ENCODE measurements at regions not wholly inside any gene's neighbourhood (a gene's known extent, or its start where the extent isn't known, plus 50 kb on each side); places are given as distances from the start of the nearest gene placed in this dataset.
"Not testable (repeated sequence)": the region's sequence is repeated elsewhere in the genome, so short reads cannot be mapped to it uniquely, and the experiment has no call there.

- DNase-seq (ENCODE audit: low read depth, low spot score); FAIRE-seq; dilution Hi-C loops (cut with MboI; ENCODE audit: extremely low pct_ligation_motif_present, low sequenced_read_pairs): not testable (repeated sequence)
These were observed 1468.0 kb downstream of the KHDRBS2 start for GRCh38 chr6:60818072-60818471.

GRCh38 chr6:60814784-60815183 is 1471.2 kb downstream of the KHDRBS2 start:
- H3K79me2 ChIP-seq (ENCODE audit: control insufficient read depth, insufficient read depth, low read length); H3K36me3 ChIP-seq (ENCODE audit: control insufficient read depth in 2 of 2, extremely low read depth in 1 of 2, insufficient read depth in 2 of 2, low read length in 2 of 2); FAIRE-seq; H3K4me3 ChIP-seq (ENCODE audit: control insufficient read depth in 2 of 3, extremely low read depth in 1 of 3, insufficient read depth in 2 of 3, low read depth in 1 of 3, low read length in 3 of 3); H3K9me1 ChIP-seq (ENCODE audit: control insufficient read depth, extremely low read depth, insufficient read depth, low read length); H3K9me3 ChIP-seq (ENCODE audit: control insufficient read depth, low read depth, low read length); H3K27ac ChIP-seq (ENCODE audit: control insufficient read depth, insufficient read depth, low read length); H4K20me1 ChIP-seq (ENCODE audit: control insufficient read depth, extremely low read depth, insufficient read depth, low read length); H3K9ac ChIP-seq (ENCODE audit: control insufficient read depth, extremely low read depth, insufficient read depth, low read length); H3K4me2 ChIP-seq (ENCODE audit: control insufficient read depth, extremely low read depth, insufficient read depth, low read depth, low read length); DNase-seq (ENCODE audit: low read depth, low spot score); H2AFZ ChIP-seq (ENCODE audit: control insufficient read depth, low read length); dilution Hi-C loops (cut with MboI; ENCODE audit: extremely low pct_ligation_motif_present, low sequenced_read_pairs); H3K27me3 ChIP-seq (ENCODE audit: control insufficient read depth, extremely low read depth, insufficient read depth, low read length); H3K4me1 ChIP-seq (ENCODE audit: control insufficient read depth, extremely low read depth, insufficient read depth, low read length): not testable (repeated sequence)

More at GRCh38 chr6:60818072-60818471, 1468.0 kb downstream of the KHDRBS2 start:
- H3K27me3 ChIP-seq (ENCODE audit: control insufficient read depth, extremely low read depth, insufficient read depth, low read length); H3K4me2 ChIP-seq (ENCODE audit: control insufficient read depth, extremely low read depth, insufficient read depth, low read depth, low read length); H3K4me3 ChIP-seq (ENCODE audit: control insufficient read depth in 2 of 3, extremely low read depth in 1 of 3, insufficient read depth in 2 of 3, low read depth in 1 of 3, low read length in 3 of 3); H3K9ac ChIP-seq (ENCODE audit: control insufficient read depth, extremely low read depth, insufficient read depth, low read length); H3K9me3 ChIP-seq (ENCODE audit: control insufficient read depth, low read depth, low read length); H4K20me1 ChIP-seq (ENCODE audit: control insufficient read depth, extremely low read depth, insufficient read depth, low read length); H3K4me1 ChIP-seq (ENCODE audit: control insufficient read depth, extremely low read depth, insufficient read depth, low read length); H2AFZ ChIP-seq (ENCODE audit: control insufficient read depth, low read length); H3K27ac ChIP-seq (ENCODE audit: control insufficient read depth, insufficient read depth, low read length); H3K9me1 ChIP-seq (ENCODE audit: control insufficient read depth, extremely low read depth, insufficient read depth, low read length); H3K36me3 ChIP-seq (ENCODE audit: control insufficient read depth in 2 of 2, extremely low read depth in 1 of 2, insufficient read depth in 2 of 2, low read length in 2 of 2); H3K79me2 ChIP-seq (ENCODE audit: control insufficient read depth, insufficient read depth, low read length): not testable (repeated sequence)

- dilution Hi-C loops (cut with MboI; ENCODE audit: extremely low pct_ligation_motif_present, low sequenced_read_pairs); H3K27ac ChIP-seq (ENCODE audit: control insufficient read depth, insufficient read depth, low read length); DNase-seq (ENCODE audit: low read depth, low spot score); H3K36me3 ChIP-seq (ENCODE audit: control insufficient read depth in 2 of 2, extremely low read depth in 1 of 2, insufficient read depth in 2 of 2, low read length in 2 of 2); H3K4me3 ChIP-seq (ENCODE audit: control insufficient read depth in 2 of 3, extremely low read depth in 1 of 3, insufficient read depth in 2 of 3, low read depth in 1 of 3, low read length in 3 of 3); H3K9me3 ChIP-seq (ENCODE audit: control insufficient read depth, low read depth, low read length); H3K9me1 ChIP-seq (ENCODE audit: control insufficient read depth, extremely low read depth, insufficient read depth, low read length); H3K9ac ChIP-seq (ENCODE audit: control insufficient read depth, extremely low read depth, insufficient read depth, low read length); H3K4me2 ChIP-seq (ENCODE audit: control insufficient read depth, extremely low read depth, insufficient read depth, low read depth, low read length); H3K4me1 ChIP-seq (ENCODE audit: control insufficient read depth, extremely low read depth, insufficient read depth, low read length); H4K20me1 ChIP-seq (ENCODE audit: control insufficient read depth, extremely low read depth, insufficient read depth, low read length); H3K79me2 ChIP-seq (ENCODE audit: control insufficient read depth, insufficient read depth, low read length); H2AFZ ChIP-seq (ENCODE audit: control insufficient read depth, low read length); H3K27me3 ChIP-seq (ENCODE audit: control insufficient read depth, extremely low read depth, insufficient read depth, low read length); FAIRE-seq: not testable (repeated sequence)
These were observed 1472.0 kb downstream of the KHDRBS2 start for GRCh38 chr6:60813897-60814596.

GRCh38 chr6:60810216-60810615 is 1475.8 kb downstream of the KHDRBS2 start:
- H3K9me3 ChIP-seq (ENCODE audit: control insufficient read depth, low read depth, low read length); H3K79me2 ChIP-seq (ENCODE audit: control insufficient read depth, insufficient read depth, low read length); H3K9me1 ChIP-seq (ENCODE audit: control insufficient read depth, extremely low read depth, insufficient read depth, low read length); H3K4me3 ChIP-seq (ENCODE audit: control insufficient read depth in 2 of 3, extremely low read depth in 1 of 3, insufficient read depth in 2 of 3, low read depth in 1 of 3, low read length in 3 of 3); H3K27ac ChIP-seq (ENCODE audit: control insufficient read depth, insufficient read depth, low read length); FAIRE-seq; DNase-seq (ENCODE audit: low read depth, low spot score); H3K36me3 ChIP-seq (ENCODE audit: control insufficient read depth in 2 of 2, extremely low read depth in 1 of 2, insufficient read depth in 2 of 2, low read length in 2 of 2); H3K27me3 ChIP-seq (ENCODE audit: control insufficient read depth, extremely low read depth, insufficient read depth, low read length); H3K4me2 ChIP-seq (ENCODE audit: control insufficient read depth, extremely low read depth, insufficient read depth, low read depth, low read length); H4K20me1 ChIP-seq (ENCODE audit: control insufficient read depth, extremely low read depth, insufficient read depth, low read length); H2AFZ ChIP-seq (ENCODE audit: control insufficient read depth, low read length); H3K4me1 ChIP-seq (ENCODE audit: control insufficient read depth, extremely low read depth, insufficient read depth, low read length); H3K9ac ChIP-seq (ENCODE audit: control insufficient read depth, extremely low read depth, insufficient read depth, low read length); dilution Hi-C loops (cut with MboI; ENCODE audit: extremely low pct_ligation_motif_present, low sequenced_read_pairs): not testable (repeated sequence)
